Cerebellar cortex (tissue), 1 donor: ENCODE measurements at regions not wholly inside any gene's neighbourhood (a gene's known extent, or its start where the extent isn't known, plus 50 kb on each side); places are given as distances from the start of the nearest gene placed in this dataset.

ENCODE experiments used
- DNase-seq: peaks from one replicate; pipeline ENCODE4 v3.0.0-alpha.2; 2015; ENCODE audit warnings: low spot score

GRCh38 chr15:27702581-27702980 is 396.5 kb downstream of the OCA2 start:
- DNase-seq = no peak

- no peak for DNase-seq
These were observed 397.2 kb downstream of the OCA2 start for GRCh38 chr15:27701956-27702355.

- no peak for DNase-seq
These were observed 398.1 kb downstream of the OCA2 start for GRCh38 chr15:27701014-27701413.

- no peak for DNase-seq
These were observed 399.4 kb downstream of the OCA2 start for GRCh38 chr15:27699699-27700098.

- no peak for DNase-seq
These were observed 402.6 kb downstream of the OCA2 start for GRCh38 chr15:27696530-27696929.

- no peak for DNase-seq
These were observed 403.4 kb downstream of the OCA2 start for GRCh38 chr15:27695726-27696125.

GRCh38 chr15:27694506-27695087 is 404.5 kb downstream of the OCA2 start:
- no peak for DNase-seq

GRCh38 chr15:27693280-27693679 is 405.8 kb downstream of the OCA2 start:
- no peak for DNase-seq

- DNase-seq = peak; percentile 94
These were observed 406.7 kb downstream of the OCA2 start for GRCh38 chr15:27692438-27692837.

- DNase-seq = no peak
These were observed 408.8 kb downstream of the OCA2 start for GRCh38 chr15:27690290-27690689.

GRCh38 chr15:27686971-27687370 is 412.1 kb downstream of the OCA2 start:
- no peak for DNase-seq

- no peak for DNase-seq
These were observed 412.7 kb downstream of the OCA2 start for GRCh38 chr15:27686369-27686768.

- no peak for DNase-seq
These were observed 413.5 kb downstream of the OCA2 start for GRCh38 chr15:27685644-27686043.

GRCh38 chr15:27683121-27683520 is 416.0 kb downstream of the OCA2 start:
- DNase-seq = no peak

GRCh38 chr15:27681038-27681437 is 418.1 kb downstream of the OCA2 start:
- DNase-seq = no peak

GRCh38 chr15:27679731-27680471 is 419.2 kb downstream of the OCA2 start:
- peak; percentile 61 for DNase-seq

- no peak for DNase-seq
These were observed 419.9 kb downstream of the OCA2 start for GRCh38 chr15:27679203-27679602.

- DNase-seq = no peak
These were observed 421.2 kb downstream of the OCA2 start for GRCh38 chr15:27677951-27678350.

- no peak for DNase-seq
These were observed 422.5 kb downstream of the OCA2 start for GRCh38 chr15:27676647-27677046.

- no peak for DNase-seq
These were observed 423.5 kb downstream of the OCA2 start for GRCh38 chr15:27675571-27675970.

- DNase-seq = no peak
These were observed 424.3 kb downstream of the OCA2 start for GRCh38 chr15:27674826-27675225.

GRCh38 chr15:27673766-27674445 is 425.2 kb downstream of the OCA2 start:
- no peak for DNase-seq

- DNase-seq = no peak
These were observed 426.6 kb downstream of the OCA2 start for GRCh38 chr15:27672537-27672936.
